ENCODE measurements at regions not wholly inside any gene's neighbourhood (a gene's known extent, or its start where the extent isn't known, plus 50 kb on each side); places are given as distances from the start of the nearest gene placed in this dataset.
A peak's percentile ranks its signal among the peaks of the same experiment; 100 is the strongest.

DNA sequence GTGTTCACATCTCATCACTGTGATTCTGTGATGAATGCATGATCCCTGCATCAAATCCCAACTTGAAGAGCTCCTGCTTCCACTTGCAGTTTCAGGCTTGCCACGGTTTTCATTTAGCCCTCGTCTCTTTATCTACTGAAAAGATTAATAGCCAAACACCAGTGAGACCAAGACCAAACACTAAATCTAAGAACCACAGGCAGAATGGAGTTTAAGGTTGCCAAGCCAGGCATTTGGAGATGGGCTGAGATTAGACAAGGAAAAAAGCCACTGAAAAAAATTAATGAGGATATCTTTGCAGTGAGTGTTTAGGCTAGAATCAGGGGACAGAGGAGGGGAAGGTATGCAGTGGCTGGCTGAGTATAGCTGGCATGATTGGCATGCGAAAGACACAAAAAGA lies 227.2 kb upstream of the BLID start:
- DNase-seq, result no peak
- WGBS, result 58% methylated on average over 3 of the region's 3 CpGs
- intact Hi-C loops (cut with DNase I), result no loop called here

DNA sequence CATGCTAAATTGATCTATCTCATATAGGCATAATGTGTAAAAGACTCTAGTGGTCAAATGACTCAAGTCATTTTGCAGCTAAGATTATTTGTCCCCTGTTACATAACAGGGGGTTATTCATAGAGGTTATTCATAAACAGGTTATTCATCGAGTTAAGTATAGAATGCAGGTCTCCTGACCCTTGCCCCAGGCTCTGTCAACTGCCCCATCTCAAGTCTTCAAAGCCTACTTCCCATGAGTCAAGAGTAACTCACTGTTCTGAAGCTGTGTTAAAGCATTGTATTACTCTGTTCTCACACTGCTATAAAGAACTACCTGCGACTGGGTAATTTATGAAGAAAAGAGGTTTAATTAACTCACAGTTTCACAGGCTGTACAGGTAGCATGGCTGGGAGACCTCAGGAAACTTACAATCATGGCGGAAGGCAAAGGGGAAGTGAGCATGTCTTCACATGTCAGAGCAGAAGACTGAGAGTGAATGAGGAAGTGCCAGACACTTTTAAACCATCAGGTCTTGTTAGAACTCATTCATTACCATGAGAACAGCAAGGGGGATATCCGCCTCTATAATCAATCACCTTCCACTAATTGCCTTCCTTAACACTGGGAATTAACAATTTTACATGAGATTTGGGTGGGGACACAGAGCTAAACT lies 226.2 kb upstream of the BLID start:
- intact Hi-C loops (cut with DNase I), result no loop called here
- WGBS, result 91% methylated on average over 4 of the region's 4 CpGs
- ATAC-seq, result no peak
- Histone ChIP-seq H3K27ac (ENCODE audit: low read length) (peak overlapping the region; percentile 6), H3K4me3 (ENCODE audit: low read length) (no peak overlapping the region), H3K4me1 (ENCODE audit: control insufficient read depth, insufficient read depth, low read length) (peaks cover 9% of the 10 kb centered on the region), H3K9me3 (ENCODE audit: control insufficient read depth, low read length) (no peaks in the 10 kb centered on the region), H3K27me3 (ENCODE audit: control insufficient read depth, insufficient read depth) (no peaks in the 10 kb centered on the region)
- no peak for DNase-seq

More for the DNA sequence above, 227.2 kb upstream of the BLID start:
- Histone ChIP-seq H3K4me1 (ENCODE audit: control insufficient read depth, insufficient read depth, low read length) (peaks cover 9% of the 10 kb centered on the region), H3K9me3 (ENCODE audit: control insufficient read depth, low read length) (no peaks in the 10 kb centered on the region), H3K27me3 (ENCODE audit: control insufficient read depth, insufficient read depth) (no peaks in the 10 kb centered on the region), H3K27ac (ENCODE audit: low read length) (peak overlapping the region; percentile 48), H3K4me3 (ENCODE audit: low read length) (no peak overlapping the region)
- ATAC-seq, result no peak

- Histone ChIP-seq H3K4me3 (ENCODE audit: low read length) (no peak overlapping the region), H3K27ac (ENCODE audit: low read length) (no peak overlapping the region), H3K27me3 (ENCODE audit: control insufficient read depth, insufficient read depth) (no peaks in the 10 kb centered on the region), H3K4me1 (ENCODE audit: control insufficient read depth, insufficient read depth, low read length) (peaks cover 9% of the 10 kb centered on the region), H3K9me3 (ENCODE audit: control insufficient read depth, low read length) (no peaks in the 10 kb centered on the region)
- ATAC-seq (no peak), DNase-seq (no peak)
- 64% methylated on average over 2 of the region's 2 CpGs for WGBS
- intact Hi-C loops (cut with DNase I), result no loop called here
Observed at GRCh38 chr11:122341477-122341876, 225.5 kb upstream of the BLID start.

DNA sequence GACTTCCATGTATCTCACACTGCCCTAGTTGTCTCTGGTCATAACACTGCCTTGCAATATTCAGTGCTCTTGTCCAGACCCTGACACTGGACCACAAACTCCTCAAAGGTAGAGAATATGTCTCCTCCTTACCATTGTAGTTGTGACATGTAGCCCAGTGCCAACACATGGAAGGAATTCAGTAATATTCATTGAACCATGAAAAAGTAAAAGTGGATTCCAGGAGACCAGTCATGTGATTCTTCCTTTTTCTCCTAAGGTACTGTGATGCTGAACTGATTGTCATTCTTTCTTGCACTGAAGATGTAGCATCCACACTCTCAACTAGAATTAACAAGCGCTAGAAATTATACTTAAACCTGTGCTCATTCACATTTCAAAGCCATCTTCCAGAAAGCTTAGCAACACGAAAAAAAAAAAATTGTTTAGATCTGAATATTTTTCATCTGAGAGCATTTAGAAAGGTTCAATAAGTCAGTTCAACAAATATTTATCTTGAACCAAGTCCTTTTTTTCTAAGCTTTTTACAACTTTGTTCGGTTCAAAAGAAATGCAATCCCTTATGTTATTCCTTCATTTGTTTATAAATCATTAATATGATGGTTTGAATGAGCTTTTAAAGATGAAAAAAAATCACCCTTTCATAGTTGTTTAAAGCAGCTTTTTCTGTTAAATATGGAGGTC lies 224.7 kb upstream of the BLID start:
- no peaks in the 10 kb centered on the region for H3K9me3 ChIP-seq (ENCODE audit: control insufficient read depth, low read length)
- no peak for ATAC-seq
- H3K4me1 ChIP-seq (ENCODE audit: control insufficient read depth, insufficient read depth, low read length), result peaks cover 9% of the 10 kb centered on the region
- peak overlapping the region; percentile 79 for H3K27ac ChIP-seq (ENCODE audit: low read length)
- H3K4me3 ChIP-seq (ENCODE audit: low read length), result no peak overlapping the region
- WGBS, result 66% methylated on average over 3 of the region's 3 CpGs
- intact Hi-C loops (cut with DNase I), result no loop called here
- no peak for DNase-seq
- no peaks in the 10 kb centered on the region for H3K27me3 ChIP-seq (ENCODE audit: control insufficient read depth, insufficient read depth)

GRCh38 chr11:122339436-122340060 lies 223.5 kb upstream of the BLID start:
- Histone ChIP-seq H3K4me1 (ENCODE audit: control insufficient read depth, insufficient read depth, low read length) (peaks cover 6% of the 10 kb centered on the region), H3K27me3 (ENCODE audit: control insufficient read depth, insufficient read depth) (no peaks in the 10 kb centered on the region), H3K27ac (ENCODE audit: low read length) (peak overlapping the region; percentile 73), H3K4me3 (ENCODE audit: low read length) (no peak overlapping the region), H3K9me3 (ENCODE audit: control insufficient read depth, low read length) (no peaks in the 10 kb centered on the region)
- DNase-seq (no peak), ATAC-seq (no peak)
- 57% methylated on average over 2 of the region's 2 CpGs for WGBS
- intact Hi-C loops (cut with DNase I), result no loop called here

DNA sequence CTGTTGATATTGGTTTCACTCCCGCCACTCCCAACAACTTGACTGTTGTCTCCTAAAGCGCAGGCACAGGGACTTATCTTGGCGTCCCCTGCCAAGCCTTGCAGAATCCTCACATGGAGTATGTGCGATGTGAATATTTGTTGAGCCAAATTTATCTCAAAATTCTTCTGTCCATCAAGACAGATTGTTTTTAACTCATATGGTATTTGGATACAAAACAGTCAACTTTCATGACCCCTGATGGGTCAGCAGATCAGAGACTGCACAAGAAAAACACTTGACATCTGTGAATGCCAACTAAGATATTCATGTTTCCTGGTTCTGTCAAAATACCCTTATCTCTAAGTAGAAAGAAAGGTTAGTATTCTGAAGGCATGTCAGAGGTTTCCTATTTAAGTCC lies 221.7 kb upstream of the BLID start:
- WGBS, result 21% methylated on average over 4 of the region's 4 CpGs
- ATAC-seq (peak; percentile 78 to 87), DNase-seq (peak; percentile 37 to 86 (median 75))
- Histone ChIP-seq H3K4me3 (ENCODE audit: low read length) (no peak overlapping the region), H3K27me3 (ENCODE audit: control insufficient read depth, insufficient read depth) (no peaks in the 10 kb centered on the region), H3K4me1 (ENCODE audit: control insufficient read depth, insufficient read depth, low read length) (no peaks in the 10 kb centered on the region), H3K9me3 (ENCODE audit: control insufficient read depth, low read length) (no peaks in the 10 kb centered on the region), H3K27ac (ENCODE audit: low read length) (peak overlapping the region; percentile 75)
- intact Hi-C loops (cut with DNase I), result no loop called here

DNA sequence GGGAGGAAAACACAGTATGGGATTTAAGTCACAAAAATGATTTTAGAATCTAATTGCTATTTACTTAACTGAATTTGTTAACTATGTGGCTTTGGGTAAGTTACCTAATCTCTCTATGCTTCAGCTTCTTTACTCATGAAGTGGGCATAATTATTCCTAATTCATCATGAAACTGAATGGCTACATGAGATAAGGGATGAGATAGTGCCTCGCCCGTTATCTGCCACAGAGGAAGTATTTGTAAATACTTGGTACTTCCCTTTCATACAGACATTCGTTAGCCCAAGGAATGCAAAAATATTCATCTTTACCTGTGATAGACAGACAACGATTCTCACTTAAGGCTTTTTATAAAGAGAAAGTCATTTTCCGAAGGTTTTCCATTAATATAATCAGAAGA lies 221.2 kb upstream of the BLID start:
- 16% methylated on average over 5 of the region's 5 CpGs for WGBS
- Histone ChIP-seq H3K27me3 (ENCODE audit: control insufficient read depth, insufficient read depth) (no peaks in the 10 kb centered on the region), H3K4me1 (ENCODE audit: control insufficient read depth, insufficient read depth, low read length) (no peaks in the 10 kb centered on the region), H3K9me3 (ENCODE audit: control insufficient read depth, low read length) (no peaks in the 10 kb centered on the region), H3K4me3 (ENCODE audit: low read length) (peak overlapping the region; percentile 39), H3K27ac (ENCODE audit: low read length) (peak overlapping the region; percentile 75)
- intact Hi-C loops (cut with DNase I), result no loop called here
- ATAC-seq (no peak), DNase-seq (no peak)

DNA sequence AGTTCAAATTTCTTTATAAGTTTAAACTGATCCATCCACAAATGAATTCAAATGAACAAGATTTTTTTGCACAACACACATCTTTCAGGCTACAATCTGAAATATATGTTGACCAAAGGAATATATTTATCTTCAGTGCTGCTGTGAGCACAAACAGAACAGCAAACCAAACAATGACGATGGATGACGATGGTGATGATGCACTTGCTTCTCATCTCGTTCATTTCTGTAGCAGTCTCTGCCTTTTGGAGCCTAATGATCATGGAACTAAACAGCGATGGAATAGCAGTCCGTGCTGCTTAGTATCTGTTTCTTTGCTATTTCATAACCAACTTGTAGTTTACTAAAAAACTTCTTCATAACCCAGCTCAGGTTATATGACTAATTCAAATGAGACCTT lies 220.7 kb upstream of the BLID start:
- H3K4me3 ChIP-seq (ENCODE audit: low read length), result no peak overlapping the region
- DNase-seq (no peak), ATAC-seq (no peak)
- no peaks in the 10 kb centered on the region for H3K27me3 ChIP-seq (ENCODE audit: control insufficient read depth, insufficient read depth)
- WGBS, result 66% methylated on average over 5 of the region's 5 CpGs
- no peaks in the 10 kb centered on the region for H3K9me3 ChIP-seq (ENCODE audit: control insufficient read depth, low read length)
- H3K27ac ChIP-seq (ENCODE audit: low read length), result peak overlapping the region; percentile 93
- intact Hi-C loops (cut with DNase I), result no loop called here
- H3K4me1 ChIP-seq (ENCODE audit: control insufficient read depth, insufficient read depth, low read length), result no peaks in the 10 kb centered on the region

DNA sequence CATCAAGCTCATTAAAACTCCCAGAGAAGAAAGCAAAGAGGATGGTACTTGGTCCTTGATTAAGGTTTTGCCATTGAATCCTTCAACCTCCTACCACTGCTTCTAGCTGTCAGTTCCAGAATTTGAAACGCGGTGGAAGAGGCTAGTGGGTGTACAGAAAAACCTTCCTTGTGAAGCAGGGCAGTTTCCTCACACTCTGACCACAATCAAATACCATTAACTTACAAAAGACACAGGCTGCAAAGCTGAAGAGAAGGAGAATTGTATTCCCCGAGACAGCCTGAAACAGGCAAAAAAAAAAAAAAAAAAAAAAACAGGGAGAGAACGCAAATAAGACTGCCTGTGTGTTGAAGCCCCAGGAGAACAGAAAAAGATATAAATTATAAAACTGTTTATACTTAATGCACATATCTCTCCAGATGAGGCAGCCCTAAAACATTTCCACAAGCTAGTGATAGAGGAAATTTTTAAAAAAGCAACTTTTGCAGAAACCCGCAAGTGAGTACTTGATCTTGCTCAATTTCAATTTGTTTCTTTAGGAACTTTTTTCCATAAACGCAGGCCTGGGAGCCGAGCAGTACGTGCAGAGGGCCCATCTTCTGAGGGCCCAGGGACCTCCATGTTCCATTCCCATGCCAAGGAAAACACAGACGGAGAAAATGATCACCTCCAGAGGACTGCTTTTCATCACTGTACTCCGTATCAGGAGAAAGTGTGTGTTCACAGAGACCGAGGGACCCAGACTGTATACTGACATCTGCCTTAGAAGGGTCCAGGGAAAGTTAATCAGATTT lies 218.7 kb upstream of the BLID start:
- peak in 2 of 3 donors; percentile 62 to 65 for DNase-seq
- Histone ChIP-seq H3K27ac (ENCODE audit: low read length) (peak overlapping the region; percentile 88), H3K9me3 (ENCODE audit: control insufficient read depth, low read length) (no peaks in the 10 kb centered on the region), H3K27me3 (ENCODE audit: control insufficient read depth, insufficient read depth) (no peaks in the 10 kb centered on the region), H3K4me1 (ENCODE audit: control insufficient read depth, insufficient read depth, low read length) (peaks cover 2% of the 10 kb centered on the region), H3K4me3 (ENCODE audit: low read length) (peak overlapping the region; percentile 23)
- WGBS, result 48% methylated on average over 11 of the region's 11 CpGs
- intact Hi-C loops (cut with DNase I), result no loop called here
- ATAC-seq, result peak; percentile 58 to 75

- 95% methylated on average over 4 of the region's 4 CpGs for WGBS
- Histone ChIP-seq H3K4me3 (ENCODE audit: low read length) (no peak overlapping the region), H3K9me3 (ENCODE audit: control insufficient read depth, low read length) (no peaks in the 10 kb centered on the region), H3K27ac (ENCODE audit: low read length) (no peak overlapping the region), H3K27me3 (ENCODE audit: control insufficient read depth, insufficient read depth) (no peaks in the 10 kb centered on the region), H3K4me1 (ENCODE audit: control insufficient read depth, insufficient read depth, low read length) (peaks cover 2% of the 10 kb centered on the region)
- ATAC-seq (no peak), DNase-seq (no peak)
- intact Hi-C loops (cut with DNase I), result no loop called here
Observed at GRCh38 chr11:122333467-122333866, 217.5 kb upstream of the BLID start.

DNA sequence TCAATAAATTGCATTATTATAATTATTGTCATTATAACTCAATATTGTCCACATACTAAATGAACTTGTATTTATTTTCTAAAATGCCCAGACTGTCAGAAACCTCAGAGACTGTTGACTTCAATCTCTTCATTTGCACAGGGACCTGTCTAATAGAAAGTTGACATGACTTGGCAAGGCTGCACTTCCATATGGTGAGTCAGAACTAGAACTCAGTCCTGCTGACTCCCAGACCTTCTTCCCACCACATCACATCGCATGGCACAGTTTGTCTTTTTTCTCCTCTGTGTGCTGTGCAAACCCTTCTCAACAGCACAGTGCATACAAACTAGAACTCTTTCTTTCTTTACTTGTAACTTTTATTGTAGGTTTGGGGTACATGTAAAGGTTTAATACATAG lies 215.1 kb upstream of the BLID start:
- ATAC-seq (no peak), DNase-seq (no peak)
- Histone ChIP-seq H3K27ac (ENCODE audit: low read length) (no peak overlapping the region), H3K4me3 (ENCODE audit: low read length) (no peak overlapping the region), H3K27me3 (ENCODE audit: control insufficient read depth, insufficient read depth) (no peaks in the 10 kb centered on the region), H3K4me1 (ENCODE audit: control insufficient read depth, insufficient read depth, low read length) (peaks cover 2% of the 10 kb centered on the region), H3K9me3 (ENCODE audit: control insufficient read depth, low read length) (no peaks in the 10 kb centered on the region)
- WGBS, result 78% methylated on average over 1 of the region's 1 CpG
- intact Hi-C loops (cut with DNase I), result no loop called here

Measured in right cardiac atrium (tissue), 5 donors.